GM19035 (cell line): ENCODE measurements at regions not wholly inside any gene's neighbourhood (a gene's known extent, or its start where the extent isn't known, plus 50 kb on each side); places are given as distances from the start of the nearest gene placed in this dataset.
"Not testable (repeated sequence)": the region's sequence is repeated elsewhere in the genome, so short reads cannot be mapped to it uniquely, and the experiment has no call there.

Experiments
- ATAC-seq: cut with Tn5 transposase; IDR thresholded peaks from one replicate; pipeline ENCODE4 v1.9.1; 2021; ENCODE audit not compliant: unreplicated experiment

DNA sequence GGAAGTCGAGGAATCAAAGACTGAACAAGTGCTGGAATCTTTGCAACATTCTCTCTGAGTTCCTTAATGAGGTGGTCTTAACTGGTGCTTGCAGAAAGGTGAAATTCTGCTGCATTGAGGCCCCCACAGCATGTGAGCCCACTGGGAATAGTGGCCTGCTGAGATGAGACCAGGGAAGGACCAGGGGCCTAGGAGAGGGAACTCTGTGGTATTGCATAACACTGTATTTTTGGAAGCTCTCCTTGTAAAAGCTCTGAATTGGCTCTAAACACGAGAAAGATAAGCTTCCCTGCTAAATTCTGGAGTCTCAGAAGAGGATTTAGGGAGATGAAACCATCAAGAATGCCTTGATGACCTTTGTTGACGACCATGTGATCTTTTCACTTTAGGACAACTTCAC is 100.4 kb upstream of the TSC22D1 start:
- no peak for ATAC-seq

- ATAC-seq = no peak
Measured at GRCh38 chr13:44669534-44669933, 93.4 kb upstream of the TSC22D1 start.

GRCh38 chr13:44668688-44669087 is 92.6 kb upstream of the TSC22D1 start:
- ATAC-seq = no peak

DNA sequence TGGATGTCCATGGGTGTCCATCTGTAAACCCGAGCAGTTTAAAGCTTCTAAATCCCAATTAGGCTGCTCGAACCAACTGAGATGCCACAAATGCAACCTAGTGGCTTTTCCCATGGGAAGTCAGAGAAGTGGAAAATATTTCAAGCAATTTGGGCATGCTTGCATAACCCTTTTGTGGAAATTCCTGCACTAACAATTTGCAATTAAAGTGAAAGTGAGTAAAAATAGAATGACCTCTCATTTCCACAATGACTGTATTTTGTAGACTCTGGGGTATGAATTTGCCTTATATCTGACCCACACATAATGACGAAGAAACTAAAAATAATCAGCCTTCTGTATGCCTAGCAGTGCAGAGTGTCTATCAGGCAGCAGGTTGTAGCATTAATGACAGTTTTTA is 91.8 kb upstream of the TSC22D1 start:
- ATAC-seq = peak; percentile 58

DNA sequence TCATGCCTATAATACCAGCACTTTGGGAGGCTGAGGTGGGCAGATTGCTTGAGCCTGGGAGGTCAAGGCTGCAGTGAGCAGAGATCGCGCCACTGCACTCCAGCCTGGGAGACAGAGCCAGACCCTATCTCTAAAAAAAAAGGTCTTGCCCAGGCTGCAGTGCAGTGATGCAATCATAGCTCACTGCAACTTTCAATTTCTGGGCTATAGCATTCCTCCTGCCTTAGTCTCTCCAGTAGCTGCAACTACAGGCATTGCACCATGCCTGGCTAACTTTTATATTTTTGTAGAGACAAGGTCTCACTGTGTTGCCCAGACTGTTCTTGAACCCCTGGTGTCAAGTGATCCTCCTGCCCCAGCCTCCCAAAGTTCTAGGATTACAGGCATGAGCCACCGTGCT is 90.4 kb upstream of the TSC22D1 start:
- not testable (repeated sequence) for ATAC-seq

DNA sequence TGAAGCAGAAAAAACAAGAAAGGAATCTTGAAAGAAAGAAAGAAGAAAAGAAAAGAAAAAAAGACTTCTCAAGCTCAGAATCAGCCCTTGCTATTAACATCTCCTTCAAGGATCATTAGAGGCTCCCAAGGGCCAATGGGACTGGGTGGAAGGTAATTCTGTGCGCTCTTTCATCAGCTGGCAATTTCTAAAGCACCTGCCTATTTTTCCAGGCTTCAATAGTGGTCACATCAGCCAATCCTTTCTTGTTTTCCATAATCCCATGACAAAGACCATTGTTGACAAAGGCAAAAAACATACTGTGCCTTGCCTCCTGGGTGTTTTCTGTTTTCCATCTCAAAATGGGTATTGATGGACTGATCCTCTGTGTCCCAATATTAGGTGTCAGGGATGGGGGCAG is 88.2 kb upstream of the TSC22D1 start:
- ATAC-seq = no peak

DNA sequence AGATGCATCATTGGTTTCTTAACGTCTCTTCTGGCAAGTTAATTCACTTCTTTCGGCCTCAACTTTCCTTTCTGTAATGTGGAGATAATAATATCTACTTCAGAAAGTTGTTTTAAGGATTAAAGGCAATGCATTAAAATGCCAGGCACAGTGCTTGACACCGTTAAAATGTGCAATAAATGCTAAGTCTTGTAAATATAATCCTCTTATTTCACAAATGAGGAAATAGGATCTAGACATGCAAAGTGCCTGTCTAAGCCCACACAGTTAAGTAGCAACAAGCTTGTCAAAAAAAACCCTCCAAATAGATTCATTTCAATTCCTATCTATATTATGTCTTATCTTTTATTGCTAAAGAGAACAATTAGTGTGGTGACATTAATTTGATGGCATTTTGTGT is 86.4 kb upstream of the TSC22D1 start:
- no peak for ATAC-seq

DNA sequence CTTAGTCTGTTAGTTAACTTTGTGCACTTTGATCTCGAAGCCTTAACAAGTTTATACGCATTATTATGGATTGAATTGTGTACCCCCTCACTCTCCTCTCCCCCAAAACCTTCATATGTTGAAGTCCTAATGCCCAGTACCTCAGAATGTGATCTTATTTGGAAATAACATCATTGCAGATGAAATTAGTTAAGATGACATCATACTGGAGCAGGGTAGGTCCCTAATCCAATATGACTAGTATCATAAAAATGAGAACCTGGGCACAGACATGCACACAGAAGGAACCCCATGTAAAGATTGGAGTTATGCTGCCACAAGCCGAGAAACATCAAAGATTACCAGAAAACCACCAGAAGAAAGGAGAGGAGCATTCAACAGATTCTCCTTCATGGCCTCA is 85.8 kb upstream of the TSC22D1 start:
- no peak for ATAC-seq

DNA sequence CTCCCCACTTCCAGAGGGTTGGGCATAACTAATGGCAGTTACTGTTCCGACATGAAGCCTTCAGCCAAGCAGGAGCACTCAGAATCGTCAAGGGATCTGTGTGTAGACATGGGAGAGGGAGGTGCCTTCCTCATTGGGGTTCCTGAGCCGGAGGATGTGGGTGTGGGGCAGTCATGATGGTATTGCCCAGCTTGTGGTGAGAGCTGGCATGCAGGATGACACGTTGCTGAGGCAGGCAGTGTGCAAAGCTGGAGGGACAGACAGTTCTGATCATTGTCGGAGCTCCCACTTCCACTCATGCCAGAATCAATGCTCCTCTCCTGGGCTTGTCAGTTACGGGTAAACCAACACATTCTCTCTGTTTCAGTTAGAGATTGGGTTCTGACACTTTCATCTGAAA is 83.9 kb upstream of the TSC22D1 start:
- ATAC-seq = no peak

GRCh38 chr13:44652962-44653660 is 77.0 kb upstream of the TSC22D1 start:
- no peak for ATAC-seq

- ATAC-seq = no peak
Measured at GRCh38 chr13:44652168-44652567, 76.0 kb upstream of the TSC22D1 start.

- no peak for ATAC-seq
Measured at GRCh38 chr13:44651724-44652123, 75.6 kb upstream of the TSC22D1 start.

DNA sequence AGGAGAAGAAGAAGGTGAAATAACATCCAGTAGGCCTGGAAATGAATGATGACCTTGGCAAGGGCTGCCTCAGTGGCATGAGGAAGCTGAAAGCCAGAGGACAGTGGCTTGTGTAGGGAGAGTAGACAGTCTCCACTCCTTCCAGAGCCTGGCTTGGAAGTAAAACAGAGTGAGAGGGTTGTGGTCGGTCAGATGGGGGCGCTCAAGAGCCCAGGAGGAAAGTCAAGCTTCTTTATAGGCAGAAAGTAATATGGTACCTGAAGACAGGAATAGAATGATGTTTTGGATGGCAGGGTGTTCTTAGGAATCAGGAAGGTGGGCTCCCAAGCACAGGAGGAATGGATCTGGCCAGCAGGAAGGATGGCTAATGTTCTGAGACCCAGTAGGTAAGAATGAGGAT is 75.1 kb upstream of the TSC22D1 start:
- no peak for ATAC-seq

GRCh38 chr13:44649834-44650233 is 73.7 kb upstream of the TSC22D1 start:
- no peak for ATAC-seq

- ATAC-seq = no peak
Measured at GRCh38 chr13:44649104-44649428, 72.9 kb upstream of the TSC22D1 start.

DNA sequence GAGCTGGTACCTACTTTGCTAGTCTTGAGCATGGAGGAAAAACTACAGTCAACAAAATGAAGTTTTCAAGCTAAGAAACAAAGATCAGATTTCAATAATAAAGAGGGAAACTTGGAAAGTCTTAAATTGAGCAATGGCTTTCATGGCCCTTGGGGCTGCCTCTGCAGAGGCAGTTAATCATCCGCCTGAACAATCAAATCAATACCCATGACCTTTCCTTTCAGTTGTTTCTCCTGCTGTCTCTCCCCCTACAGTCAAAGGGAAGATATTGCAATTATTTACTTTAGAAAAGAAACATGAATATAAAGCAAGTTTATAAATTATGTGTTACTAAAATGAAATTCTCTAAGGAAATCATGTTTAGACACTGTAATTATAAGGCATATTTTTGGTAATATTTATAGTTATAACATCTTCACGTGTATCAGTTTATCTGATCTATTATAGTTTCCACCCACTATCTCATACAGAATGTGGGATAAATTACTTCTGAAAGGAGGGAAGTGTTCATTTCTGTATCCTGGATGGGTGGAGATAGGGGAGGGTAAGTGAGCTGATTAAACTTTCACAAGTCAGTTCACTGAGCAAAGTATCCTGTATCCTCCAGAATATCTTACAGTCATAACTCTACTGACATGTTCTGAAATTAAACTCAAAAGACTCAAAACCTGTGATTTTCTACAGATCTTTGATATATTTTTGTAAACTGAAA is 72.4 kb upstream of the TSC22D1 start:
- no peak for ATAC-seq

GRCh38 chr13:44647560-44647959 is 71.4 kb upstream of the TSC22D1 start:
- not testable (repeated sequence) for ATAC-seq

DNA sequence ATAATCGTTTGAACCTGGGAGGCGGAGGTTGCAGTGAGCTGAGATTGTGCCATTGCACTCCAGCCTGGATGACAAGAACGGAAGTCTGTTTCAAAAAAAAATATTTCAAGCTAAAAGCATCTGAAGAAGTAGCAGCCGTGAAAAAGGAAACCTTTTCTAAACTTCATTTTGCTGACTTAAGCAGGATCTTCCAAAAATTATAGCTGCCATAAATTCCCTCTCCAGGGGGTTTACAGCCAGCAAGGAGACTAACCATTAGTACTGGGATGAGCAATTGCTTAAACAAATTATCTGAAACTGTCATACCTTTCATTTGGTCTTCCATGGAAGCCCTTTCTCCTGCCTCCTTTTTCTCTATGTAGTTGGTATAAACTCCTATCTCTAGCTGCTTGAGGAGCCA is 69.9 kb upstream of the TSC22D1 start:
- no peak for ATAC-seq

GRCh38 chr13:44643256-44643655 is 67.1 kb upstream of the TSC22D1 start:
- no peak for ATAC-seq

DNA sequence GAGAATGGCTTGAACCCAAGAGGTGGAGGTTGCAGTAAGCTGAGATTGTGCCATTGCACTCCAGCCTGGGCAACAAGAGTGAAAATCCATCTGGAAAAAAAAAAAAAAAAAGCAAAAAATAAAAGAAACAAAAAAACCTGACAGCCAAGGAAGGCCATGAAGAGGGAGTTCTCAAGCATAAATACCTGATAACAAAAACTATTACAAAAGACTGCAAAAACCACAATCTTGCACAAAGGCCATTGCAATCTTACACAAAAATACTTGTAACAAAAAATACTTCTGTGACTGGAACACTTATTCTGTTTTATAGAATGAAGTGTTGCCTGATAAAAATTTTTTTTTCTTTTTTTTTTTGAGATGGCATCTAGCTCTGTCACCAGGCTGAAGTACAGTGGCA is 61.5 kb upstream of the TSC22D1 start:
- ATAC-seq = no peak

GRCh38 chr13:44629465-44630183 is 53.5 kb upstream of the TSC22D1 start:
- no peak for ATAC-seq

DNA sequence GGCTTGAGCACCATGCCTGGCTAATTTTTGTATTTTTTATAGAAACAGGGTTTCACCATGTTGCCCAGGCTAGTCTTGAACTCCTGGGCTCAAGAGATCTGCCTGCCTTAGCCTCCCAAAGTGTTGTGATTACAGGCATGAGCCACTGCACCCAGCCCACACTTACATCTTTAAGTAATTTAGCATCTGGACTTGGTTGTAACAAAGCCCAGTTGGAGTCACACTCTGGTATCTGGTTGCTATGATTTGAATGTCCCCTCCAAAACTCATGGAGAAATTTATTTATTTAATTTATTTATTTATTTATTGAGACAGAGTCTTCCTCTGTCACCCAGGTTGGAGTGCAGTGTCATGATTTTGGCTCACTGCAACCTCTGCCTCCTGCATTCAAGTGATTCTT is 52.7 kb upstream of the TSC22D1 start:
- not testable (repeated sequence) for ATAC-seq
